Prostate gland (tissue), 2 donors: ENCODE measurements at regions not wholly inside any gene's neighbourhood (a gene's known extent, or its start where the extent isn't known, plus 50 kb on each side); places are given as distances from the start of the nearest gene placed in this dataset.

Experiments used
- DNase-seq: peaks from one replicate; pipeline ENCODE4 v3.0.0-alpha.2; 2019; ENCODE audit warnings: low spot score
- H3K27ac ChIP-seq, 2 donors: fragments of 200-600 bp; sonication (generic); 2 replicates each; pipeline ENCODE4 v1.5.1; 2017 to 2019
- H3K27me3 ChIP-seq: fragments of 200-600 bp; sonication (generic); replicated peaks from 2 replicates; pipeline ENCODE4 v1.5.1; 2019; ENCODE audit not compliant: insufficient read depth
- H3K36me3 ChIP-seq, 2 donors: fragments of 200-600 bp; sonication (generic); 1 replicate in 1 of 2; 2 replicates in 1 of 2; pipeline versions ENCODE4 v1.5.1 to v1.8.1; 2017 to 2019
- H3K4me1 ChIP-seq: fragments of 200-600 bp; sonication (generic); replicated peaks from 2 replicates; pipeline ENCODE4 v1.5.1; 2019
- H3K4me3 ChIP-seq, 2 donors: fragments of 200-600 bp; sonication (generic); 2 replicates each; pipeline ENCODE4 v1.5.1; 2017 to 2019
- H3K9me3 ChIP-seq: fragments of 200-600 bp; sonication (generic); 2 replicates; pipeline ENCODE4 v1.5.1; 2017
- CTCF ChIP-seq, 4 experiments: fragments of 200-600 bp in 2 of 4; fragments of 450-650 bp in 2 of 4; sonication (generic) in 2 of 4; IDR thresholded peaks; 1 replicate in 3 of 4; 2 replicates in 1 of 4; pipeline ENCODE4 v1.5.1; 2016 to 2019; ENCODE audit warnings: antibody characterized with exemption in 4 of 4, mild to moderate bottlenecking in 2 of 4, moderate library complexity in 2 of 4
- POLR2A ChIP-seq: fragments of 450-650 bp; IDR thresholded peaks from one replicate; pipeline ENCODE4 v1.6.1; 2016; ENCODE audit warnings: antibody characterized with exemption, mild to moderate bottlenecking
- POLR2AphosphoS5 ChIP-seq: sonication (generic); formaldehyde crosslinking; IDR thresholded peaks from one replicate; pipeline ENCODE4 v1.6.1; 2017; ENCODE audit warnings: antibody characterized with exemption
- WGBS: methylation state at CpG from one replicate; pipeline ENCODE4 v1.1.5; 2018; 5-methylcytosine and 5-hydroxymethylcytosine counted together
- intact Hi-C: fragments of 100-400 bp; cut with DNase I; formaldehyde crosslinking; loops from one replicate; pipeline ENCODE4 v1.14.2; 2022

DNA sequence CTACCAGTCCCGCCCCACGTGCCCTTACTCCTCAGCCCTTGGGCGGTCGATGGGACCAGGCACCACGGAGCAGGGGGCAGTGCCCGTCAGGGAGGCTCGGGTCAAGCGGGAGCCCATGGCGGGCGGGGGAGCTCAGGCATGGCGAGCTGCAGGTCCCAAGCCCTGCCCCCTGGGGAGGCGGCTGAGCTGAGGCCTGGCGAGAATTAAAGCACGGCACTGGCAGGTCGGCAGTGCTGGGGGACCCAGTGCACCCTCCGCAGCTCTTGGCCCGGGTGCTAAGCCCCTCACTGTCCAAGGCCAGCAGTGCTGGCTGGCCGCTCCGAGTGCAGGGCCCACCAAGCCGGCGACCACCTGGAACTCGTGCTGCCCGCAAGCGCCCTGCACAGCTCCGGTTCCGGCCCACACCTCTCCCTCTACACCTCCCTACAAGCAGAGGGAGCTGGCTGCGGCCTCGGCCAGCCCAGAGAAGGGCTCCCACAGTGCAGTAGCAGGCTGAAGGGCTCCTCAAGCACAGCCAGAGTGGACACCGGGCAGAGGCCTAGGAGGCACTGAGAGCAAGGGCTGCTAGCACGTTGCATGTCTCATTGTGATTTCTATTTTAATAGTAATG, 166.8 kb upstream of the FMN2 start:
- H3K27ac ChIP-seq = no peak overlapping the region
- WGBS = 96% methylated on average over 26 of the region's 30 CpGs
- no peak overlapping the region for H3K4me3 ChIP-seq

GRCh38 chr1:239926184-239926583, 165.5 kb upstream of the FMN2 start:
- Histone ChIP-seq H3K27ac (no peak overlapping the region), H3K4me1 (no peaks in the 10 kb centered on the region), H3K27me3 (no peaks in the 10 kb centered on the region), H3K9me3 (no peaks in the 10 kb centered on the region), H3K4me3 (no peak overlapping the region), H3K36me3 (no peaks in the 10 kb centered on the region)
- TF ChIP-seq POLR2A (no peak), CTCF (IDR thresholded peaks at IDR 0.05) (no peak), POLR2AphosphoS5 (no peak)
- intact Hi-C loops = no loop called here
- DNase-seq = no peak
- WGBS = 19% methylated on average over 3 of the region's 3 CpGs

More for the DNA sequence above, 166.8 kb upstream of the FMN2 start:
- H3K36me3 ChIP-seq = no peaks in the 10 kb centered on the region
- no peaks in the 10 kb centered on the region for H3K27me3 ChIP-seq
- intact Hi-C loops = no loop called here
- TF ChIP-seq POLR2AphosphoS5 = no peak
- TF ChIP-seq POLR2A = no peak
- TF ChIP-seq CTCF (IDR thresholded peaks at IDR 0.05) = no peak
- no peaks in the 10 kb centered on the region for H3K4me1 ChIP-seq
- no peaks in the 10 kb centered on the region for H3K9me3 ChIP-seq
- DNase-seq = no peak

- H3K4me1 ChIP-seq = no peaks in the 10 kb centered on the region
- DNase-seq = no peak
- WGBS = 89% methylated on average over 6 of the region's 6 CpGs
- no peaks in the 10 kb centered on the region for H3K9me3 ChIP-seq
- intact Hi-C loops = no loop called here
- H3K27me3 ChIP-seq = no peaks in the 10 kb centered on the region
- H3K27ac ChIP-seq = no peak overlapping the region
- H3K4me3 ChIP-seq = no peak overlapping the region
- no peak for TF ChIP-seq POLR2A
- no peak for TF ChIP-seq CTCF (IDR thresholded peaks at IDR 0.05)
- no peak for TF ChIP-seq POLR2AphosphoS5
- no peaks in the 10 kb centered on the region for H3K36me3 ChIP-seq
These were observed 162.4 kb upstream of the FMN2 start for GRCh38 chr1:239929317-239929716.

- H3K27ac ChIP-seq = no peak overlapping the region
- no peaks in the 10 kb centered on the region for H3K27me3 ChIP-seq
- H3K9me3 ChIP-seq = no peaks in the 10 kb centered on the region
- no peaks in the 10 kb centered on the region for H3K4me1 ChIP-seq
- no peak for TF ChIP-seq POLR2A
- TF ChIP-seq CTCF (IDR thresholded peaks at IDR 0.05) = no peak
- DNase-seq = no peak
- 83% methylated on average over 3 of the region's 3 CpGs for WGBS
- intact Hi-C loops = no loop called here
- H3K4me3 ChIP-seq = no peak overlapping the region
- H3K36me3 ChIP-seq = no peaks in the 10 kb centered on the region
These were observed 160.9 kb upstream of the FMN2 start for GRCh38 chr1:239930686-239931262.

GRCh38 chr1:239931341-239931740, 160.3 kb upstream of the FMN2 start:
- H3K36me3 ChIP-seq = no peaks in the 10 kb centered on the region
- H3K9me3 ChIP-seq = no peaks in the 10 kb centered on the region
- intact Hi-C loops = no loop called here
- 86% methylated on average over 6 of the region's 6 CpGs for WGBS
- H3K27me3 ChIP-seq = no peaks in the 10 kb centered on the region
- TF ChIP-seq POLR2A = no peak
- TF ChIP-seq CTCF (IDR thresholded peaks at IDR 0.05) = no peak
- no peak for TF ChIP-seq POLR2AphosphoS5
- no peak overlapping the region for H3K4me3 ChIP-seq
- DNase-seq = no peak
- no peak overlapping the region for H3K27ac ChIP-seq
- H3K4me1 ChIP-seq = no peaks in the 10 kb centered on the region
